ENCODE measurements at regions not wholly inside any gene's neighbourhood (a gene's known extent, or its start where the extent isn't known, plus 50 kb on each side); places are given as distances from the start of the nearest gene placed in this dataset.
A peak's percentile ranks its signal among the peaks of the same experiment; 100 is the strongest.

- DNase-seq (ENCODE audit: low read depth), result peak; percentile 54
- no peak for TF ChIP-seq CTCF (conservative IDR thresholded peaks at IDR 0.05; ENCODE audit: low read length)
- H3K4me3 ChIP-seq (ENCODE audit: low read length), result no peak overlapping the region
These were observed 130.8 kb upstream of the FLRT2 start for GRCh38 chr14:85399186-85399585.

- no peak overlapping the region for H3K4me3 ChIP-seq (ENCODE audit: low read length)
- TF ChIP-seq CTCF (conservative IDR thresholded peaks at IDR 0.05; ENCODE audit: low read length), result no peak
- no peak for DNase-seq (ENCODE audit: low read depth)
These were observed 129.3 kb upstream of the FLRT2 start for GRCh38 chr14:85400678-85401077.

- no peak for DNase-seq (ENCODE audit: low read depth)
- no peak overlapping the region for H3K4me3 ChIP-seq (ENCODE audit: low read length)
- TF ChIP-seq CTCF (conservative IDR thresholded peaks at IDR 0.05; ENCODE audit: low read length), result no peak
These were observed 128.6 kb upstream of the FLRT2 start for GRCh38 chr14:85401384-85401783.

GRCh38 chr14:85402569-85403162 is 127.3 kb upstream of the FLRT2 start:
- H3K4me3 ChIP-seq (ENCODE audit: low read length), result no peak overlapping the region
- no peak for DNase-seq (ENCODE audit: low read depth)
- TF ChIP-seq CTCF (conservative IDR thresholded peaks at IDR 0.05; ENCODE audit: low read length), result no peak

GRCh38 chr14:85409481-85410210 is 120.3 kb upstream of the FLRT2 start:
- DNase-seq (ENCODE audit: low read depth), result no peak
- TF ChIP-seq CTCF (conservative IDR thresholded peaks at IDR 0.05; ENCODE audit: low read length), result no peak
- H3K4me3 ChIP-seq (ENCODE audit: low read length), result no peak overlapping the region

- no peak for DNase-seq (ENCODE audit: low read depth)
- H3K4me3 ChIP-seq (ENCODE audit: low read length), result no peak overlapping the region
- no peak for TF ChIP-seq CTCF (conservative IDR thresholded peaks at IDR 0.05; ENCODE audit: low read length)
These were observed 117.2 kb upstream of the FLRT2 start for GRCh38 chr14:85412756-85413155.
